Spleen (tissue), 11 donors: ENCODE measurements at regions not wholly inside any gene's neighbourhood (a gene's known extent, or its start where the extent isn't known, plus 50 kb on each side); places are given as distances from the start of the nearest gene placed in this dataset.
A peak's percentile ranks its signal among the peaks of the same experiment; 100 is the strongest.

Experiments used
- DNase-seq: peaks from one replicate; pipeline ENCODE4 v3.0.0-alpha.2; 2020
- H3K27ac ChIP-seq, 8 donors: fragments of 200-600 bp; sonication (generic) in 7 of 8; 1 replicate in 4 of 8; 2 replicates in 4 of 8; pipeline versions ENCODE4 v1.5.0 to v1.8.0; 2016 to 2021; ENCODE audit warnings: inconsistent platforms in 4 of 8, mild to moderate bottlenecking in 4 of 8, moderate library complexity in 1 of 8
- H3K27me3 ChIP-seq, 7 donors: fragments of 200-600 bp; sonication (generic) in 6 of 7; replicated peaks in 1 of 7; 1 replicate in 4 of 7; 2 replicates in 3 of 7; pipeline versions ENCODE4 v1.5.0 to v1.8.0; 2016 to 2021; ENCODE audit warnings: inconsistent platforms in 3 of 7, mild to moderate bottlenecking in 1 of 7
- H3K36me3 ChIP-seq, 6 donors: fragments of 200-600 bp; sonication (generic) in 5 of 6; 1 replicate in 4 of 6; 2 replicates in 2 of 6; pipeline versions ENCODE4 v1.5.0 to v1.8.0; 2016 to 2021; ENCODE audit warnings: inconsistent platforms in 2 of 6
- H3K4me1 ChIP-seq, 6 donors: fragments of 200-600 bp; sonication (generic) in 5 of 6; 1 replicate in 3 of 6; 2 replicates in 3 of 6; pipeline versions ENCODE4 v1.5.0 to v1.8.0; 2016 to 2021; ENCODE audit warnings: inconsistent platforms in 3 of 6
- H3K4me3 ChIP-seq, 8 donors: fragments of 200-600 bp; sonication (generic) in 7 of 8; 1 replicate in 4 of 8; 2 replicates in 4 of 8; pipeline versions ENCODE4 v1.5.0 to v1.8.0; 2016 to 2021; ENCODE audit warnings: inconsistent platforms in 4 of 8, mild to moderate bottlenecking in 4 of 8, moderate library complexity in 2 of 8
- H3K9me3 ChIP-seq, 8 donors: fragments of 200-600 bp; sonication (generic) in 7 of 8; 1 replicate in 4 of 8; 2 replicates in 4 of 8; pipeline versions ENCODE4 v1.5.0 to v1.8.0; 2016 to 2021; ENCODE audit warnings: inconsistent platforms in 4 of 8
- CTCF ChIP-seq, 11 experiments: fragments of 200-600 bp in 7 of 11; fragments of 450-650 bp in 4 of 11; sonication (generic) in 4 of 11; IDR thresholded peaks in 8 of 11; conservative IDR thresholded peaks in 3 of 11; 1 replicate in 7 of 11; 2 replicates in 4 of 11; pipeline versions ENCODE4 v1.4.0 to v1.8.0; 2016 to 2021; ENCODE audit warnings: antibody characterized with exemption in 11 of 11, inconsistent platforms in 4 of 11, mild to moderate bottlenecking in 1 of 11
- POLR2A ChIP-seq, 3 donors: fragments of 450-650 bp; IDR thresholded peaks; one replicate each; pipeline ENCODE4 v1.5.1; 2017; ENCODE audit warnings: antibody characterized with exemption in 3 of 3, mild to moderate bottlenecking in 1 of 3
- POLR2AphosphoS5 ChIP-seq, 3 donors: sonication (generic); formaldehyde crosslinking; IDR thresholded peaks; one replicate each; pipeline ENCODE4 v1.5.1; 2017; ENCODE audit warnings: antibody characterized with exemption in 3 of 3
- WGBS, 5 donors: extraction: QIAGEN DNeasy Blood & Tissue Kit in 3 of 5; methylation state at CpG; one replicate each; pipeline versions ENCODE4 v1.1.5 to v1.1.7; 2013 to 2018; 5-methylcytosine and 5-hydroxymethylcytosine counted together
- intact Hi-C: fragments of 100-400 bp; cut with DNase I; formaldehyde crosslinking; loops from one replicate; pipeline ENCODE4 v1.15.0; 2023; ENCODE audit warnings: low total_unique reads
- donor health status: healthy with polysubstance abuse.
- donor health status: DM: no; HTN: no; CAD: no; lungs with moderate emphysema.
- donor health status: DM: no; HTN: no; CAD: no.
- donor health status: Bipolar disorder and iron deficiency.
- donor health status: healthy.
- donor health status: DM: no; HTN: no; CAD: no.
- donor health status: DM: yes; HTN: yes; CAD: no.

GRCh38 chr14:106787626-106788025 lies 1261.2 kb downstream of the TMEM121 start:
- Histone ChIP-seq H3K27me3 (peaks cover 0 to 13% (median 0%) of the 10 kb centered on the region in 7 donors), H3K4me1 (peaks cover 0 to 14% (median 2%) of the 10 kb centered on the region in 6 donors), H3K9me3 (no peaks in the 10 kb centered on the region), H3K27ac (no peak overlapping the region), H3K36me3 (no peaks in the 10 kb centered on the region), H3K4me3 (no peak overlapping the region)
- 39 to 52% (median 41%) methylated on average over 2 of the region's 2 CpGs for WGBS, 5 donors
- intact Hi-C loops: no loop called here
- TF ChIP-seq POLR2A (IDR thresholded peaks at IDR 0.05) (no peak), CTCF (IDR thresholded peaks at IDR 0.05 in 8 of 11, conservative IDR thresholded peaks at IDR 0.05 in 3 of 11) (no peak), POLR2AphosphoS5 (IDR thresholded peaks at IDR 0.05) (no peak)
- no peak for DNase-seq

GRCh38 chr14:106788534-106788933 lies 1262.2 kb downstream of the TMEM121 start:
- peaks cover 0 to 14% (median 2%) of the 10 kb centered on the region in 6 donors for H3K4me1 ChIP-seq
- H3K36me3 ChIP-seq: no peaks in the 10 kb centered on the region
- intact Hi-C loops: no loop called here
- 16 to 30% (median 20%) methylated on average over 6 of the region's 6 CpGs for WGBS, 5 donors
- no peak overlapping the region for H3K4me3 ChIP-seq
- H3K27ac ChIP-seq: no peak overlapping the region
- peaks cover 0 to 13% (median 0%) of the 10 kb centered on the region in 7 donors for H3K27me3 ChIP-seq
- no peak for DNase-seq
- TF ChIP-seq POLR2AphosphoS5 (IDR thresholded peaks at IDR 0.05): no peak
- TF ChIP-seq CTCF (IDR thresholded peaks at IDR 0.05 in 8 of 11, conservative IDR thresholded peaks at IDR 0.05 in 3 of 11): no peak
- TF ChIP-seq POLR2A (IDR thresholded peaks at IDR 0.05): no peak
- no peaks in the 10 kb centered on the region for H3K9me3 ChIP-seq

GRCh38 chr14:106789318-106789717 lies 1262.9 kb downstream of the TMEM121 start:
- no peak overlapping the region for H3K27ac ChIP-seq
- TF ChIP-seq CTCF (IDR thresholded peaks at IDR 0.05 in 8 of 11, conservative IDR thresholded peaks at IDR 0.05 in 3 of 11): no peak
- no peak for TF ChIP-seq POLR2AphosphoS5 (IDR thresholded peaks at IDR 0.05)
- no peak for TF ChIP-seq POLR2A (IDR thresholded peaks at IDR 0.05)

GRCh38 chr14:106790189-106791036 lies 1264.0 kb downstream of the TMEM121 start:
- no peaks in the 10 kb centered on the region for H3K36me3 ChIP-seq
- H3K4me3 ChIP-seq: no peak overlapping the region
- H3K27ac ChIP-seq: no peak overlapping the region
- H3K4me1 ChIP-seq: peaks cover 0 to 14% (median 2%) of the 10 kb centered on the region in 6 donors
- intact Hi-C loops: no loop called here
- no peaks in the 10 kb centered on the region for H3K9me3 ChIP-seq
- peaks cover 0 to 10% (median 0%) of the 10 kb centered on the region in 7 donors for H3K27me3 ChIP-seq
- DNase-seq: peak; percentile 94
- TF ChIP-seq POLR2A (IDR thresholded peaks at IDR 0.05): no peak
- peak in 2 of 3 donors; percentile 29 to 37 for TF ChIP-seq POLR2AphosphoS5 (IDR thresholded peaks at IDR 0.05)
- peak; percentile 59 to 91 (median 78) for TF ChIP-seq CTCF (IDR thresholded peaks at IDR 0.05 in 8 of 11, conservative IDR thresholded peaks at IDR 0.05 in 3 of 11)
- 28 to 39% (median 32%) methylated on average over 16 to 17 of the region's 17 CpGs for WGBS, 5 donors

More at GRCh38 chr14:106789318-106789717, 1262.9 kb downstream of the TMEM121 start:
- Histone ChIP-seq H3K4me3 (no peak overlapping the region), H3K27me3 (peaks cover 0 to 13% (median 0%) of the 10 kb centered on the region in 7 donors), H3K36me3 (no peaks in the 10 kb centered on the region), H3K9me3 (no peaks in the 10 kb centered on the region), H3K4me1 (peaks cover 0 to 14% (median 2%) of the 10 kb centered on the region in 6 donors)
- intact Hi-C loops: no loop called here
- 64 to 82% (median 75%) methylated on average over 3 of the region's 3 CpGs for WGBS, 5 donors
- no peak for DNase-seq
